Mesodermal cell (in vitro differentiated cells): ENCODE measurements at regions not wholly inside any gene's neighbourhood (a gene's known extent, or its start where the extent isn't known, plus 50 kb on each side); places are given as distances from the start of the nearest gene placed in this dataset.
A peak's percentile ranks its signal among the peaks of the same experiment; 100 is the strongest.

ENCODE experiments used
- H3K27ac ChIP-seq: 2 replicates; pipeline ENCODE4 v1.7.0; 2013; ENCODE audit warnings: mild to moderate bottlenecking, low read depth, low read length, moderate library complexity; ENCODE audit not compliant: severe bottlenecking
- H3K36me3 ChIP-seq: 2 replicates; pipeline ENCODE4 v1.7.1; 2013; ENCODE audit warnings: mild to moderate bottlenecking, low read length, moderate library complexity; ENCODE audit not compliant: control insufficient read depth, insufficient read depth
- H3K4me1 ChIP-seq: one replicate; pipeline ENCODE4 v1.7.1; 2013; ENCODE audit warnings: mild to moderate bottlenecking, low read length; ENCODE audit not compliant: insufficient read depth, control insufficient read depth, poor library complexity, severe bottlenecking
- H3K4me3 ChIP-seq: 2 replicates; pipeline ENCODE4 v1.7.0; 2013; ENCODE audit warnings: low read length, control low read depth, mild to moderate bottlenecking; ENCODE audit not compliant: insufficient read depth, poor library complexity, severe bottlenecking; ENCODE audit errors: extremely low read depth
- H3K9me3 ChIP-seq: 2 replicates; pipeline ENCODE4 v1.7.1; 2013; ENCODE audit warnings: mild to moderate bottlenecking, low read length, moderate library complexity; ENCODE audit not compliant: control insufficient read depth
- WGBS, 2 experiments: methylation state at CpG; one replicate each; pipeline ENCODE4 v1.1.5; 2013; ENCODE audit warnings: missing lambda C conversion rate in 2 of 2; ENCODE audit not compliant: insufficient coverage in 2 of 2; 5-methylcytosine and 5-hydroxymethylcytosine counted together

DNA sequence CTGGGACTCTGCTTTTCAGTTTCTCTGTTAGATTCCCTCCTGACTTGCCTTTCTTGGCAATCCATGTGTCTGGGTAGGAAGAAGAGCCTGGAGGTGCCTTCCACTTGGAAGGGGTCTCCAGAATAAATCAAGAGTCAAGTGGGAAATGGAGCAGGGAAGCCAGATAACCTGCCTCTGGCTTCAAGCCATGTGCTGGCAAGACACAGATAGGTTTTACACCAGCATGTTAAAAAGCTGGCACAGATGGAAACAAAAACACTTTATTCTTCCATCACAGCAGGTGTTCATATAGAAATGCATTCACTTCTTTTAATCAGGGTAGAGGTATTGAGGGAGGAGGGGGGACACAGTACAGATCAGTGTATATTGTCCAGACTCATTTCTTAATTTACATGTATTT, 356.9 kb upstream of the RUNX1 start:
- Histone ChIP-seq H3K4me1 (peaks cover 6% of the 10 kb centered on the region), H3K4me3 (no peak overlapping the region), H3K9me3 (no peaks in the 10 kb centered on the region)

DNA sequence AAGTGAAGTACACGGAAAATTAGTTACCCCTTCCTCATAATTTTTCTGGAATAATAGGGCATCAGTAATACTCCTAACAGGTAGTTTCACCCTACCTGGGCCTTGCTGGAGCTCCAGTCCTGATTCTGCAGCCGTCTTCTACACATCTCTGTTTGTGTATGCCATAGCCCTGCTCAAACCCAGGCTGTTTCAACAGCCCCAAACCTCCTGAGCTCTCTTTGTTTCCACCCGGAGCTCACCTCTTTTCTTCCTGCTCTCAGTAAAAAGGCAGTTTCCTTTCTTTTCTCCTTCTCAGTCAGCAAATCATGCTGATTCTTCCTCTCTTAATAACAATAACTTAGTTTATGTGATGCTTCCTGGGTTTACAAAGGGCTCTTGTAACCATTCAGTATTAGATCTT, 355.1 kb upstream of the RUNX1 start:
- H3K36me3 ChIP-seq, result no peaks in the 10 kb centered on the region
- peaks cover 9% of the 10 kb centered on the region for H3K4me1 ChIP-seq
- WGBS, 2 experiments, result 63 to 68% methylated on average over 3 of the region's 3 CpGs
- H3K4me3 ChIP-seq, result no peak overlapping the region
- no peak overlapping the region for H3K27ac ChIP-seq
- H3K9me3 ChIP-seq, result no peaks in the 10 kb centered on the region

More for the DNA sequence above, 356.9 kb upstream of the RUNX1 start:
- H3K27ac ChIP-seq, result no peak overlapping the region
- H3K36me3 ChIP-seq, result no peaks in the 10 kb centered on the region

DNA sequence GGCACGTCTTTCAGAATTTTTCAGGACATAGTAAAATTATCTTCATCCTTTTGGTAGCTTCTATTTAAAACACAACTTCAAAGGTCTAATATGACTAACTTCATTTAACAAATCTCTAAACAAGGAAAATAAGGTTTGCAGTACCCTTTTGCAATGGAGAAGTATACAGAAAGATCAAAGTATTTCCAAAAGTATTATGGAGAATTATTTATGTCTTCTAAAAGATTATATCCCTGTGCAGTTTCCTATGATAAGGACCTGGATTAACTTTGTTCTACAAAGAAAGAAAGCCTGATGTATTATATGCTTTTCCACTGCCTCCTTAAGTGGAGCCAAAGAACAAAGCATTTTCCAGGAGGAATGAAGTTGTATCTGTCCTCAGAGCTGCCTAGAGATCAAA, 353.0 kb upstream of the RUNX1 start:
- Histone ChIP-seq H3K36me3 (no peaks in the 10 kb centered on the region), H3K27ac (no peak overlapping the region), H3K4me1 (peaks cover 16% of the 10 kb centered on the region), H3K9me3 (no peaks in the 10 kb centered on the region), H3K4me3 (no peak overlapping the region)
- WGBS, 2 experiments, result 100% methylated on average over 1 of the region's 1 CpG; no CpG with 5 or more reads in 1 of the 2 experiments

DNA sequence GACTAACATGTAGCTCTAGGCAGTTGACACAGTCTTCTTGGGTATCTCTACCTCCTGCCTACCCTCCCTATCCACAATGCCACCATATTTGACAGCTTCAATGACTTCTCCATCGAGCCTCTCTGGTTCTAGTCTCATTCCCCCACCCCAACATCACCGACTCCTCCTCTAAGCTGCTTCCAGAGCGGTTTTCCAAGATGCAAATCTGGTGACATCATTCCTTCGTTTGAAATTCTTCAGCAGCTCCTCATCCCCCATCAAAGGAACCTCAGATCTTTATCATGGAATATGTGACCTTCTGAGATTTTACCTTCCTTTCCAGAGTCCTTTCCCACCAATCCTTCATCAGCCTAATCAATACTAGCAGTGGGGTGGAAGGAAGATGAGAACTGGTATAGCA, 352.4 kb upstream of the RUNX1 start:
- peaks cover 16% of the 10 kb centered on the region for H3K4me1 ChIP-seq
- 67 to 70% methylated on average over 3 to 4 of the region's 4 CpGs for WGBS, 2 experiments
- no peak overlapping the region for H3K27ac ChIP-seq

DNA sequence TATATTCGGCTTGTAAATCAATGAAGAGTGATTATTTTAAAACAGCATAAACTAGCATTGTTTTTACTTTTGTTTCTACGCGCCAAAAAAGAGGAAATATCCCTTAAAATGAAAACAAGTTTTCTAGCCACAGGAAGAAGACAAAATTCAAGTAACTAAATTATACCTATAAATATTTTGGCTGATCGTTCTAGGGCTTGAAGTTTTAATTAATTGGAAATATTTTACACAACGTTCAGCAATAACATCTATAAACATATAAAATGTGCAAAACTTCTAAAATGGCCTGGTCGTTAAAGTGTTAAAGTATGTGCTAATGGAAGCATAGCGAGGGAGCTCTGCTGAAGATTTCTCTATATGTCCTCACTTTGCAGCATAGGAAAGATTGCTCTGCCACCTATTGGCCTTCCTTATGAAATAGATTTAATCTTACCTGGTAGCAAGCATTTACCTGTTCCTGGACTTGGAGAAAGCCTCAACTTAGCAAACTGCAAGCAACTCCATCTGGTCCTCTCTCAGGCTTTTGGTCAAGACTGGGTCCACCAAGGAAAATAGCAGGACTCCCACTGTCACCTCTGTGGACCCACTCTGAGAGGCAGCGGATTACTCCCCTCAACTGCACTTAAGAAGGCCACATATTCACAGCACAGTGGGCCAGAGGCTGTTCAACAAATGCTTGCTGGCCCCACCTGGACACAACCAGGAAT, 351.3 kb upstream of the RUNX1 start:
- no peak overlapping the region for H3K27ac ChIP-seq
- H3K4me1 ChIP-seq, result peaks cover 22% of the 10 kb centered on the region
- WGBS, 2 experiments, result 83 to 90% methylated on average over 1 of the region's 8 CpGs
- H3K36me3 ChIP-seq, result no peaks in the 10 kb centered on the region
- no peaks in the 10 kb centered on the region for H3K9me3 ChIP-seq
- no peak overlapping the region for H3K4me3 ChIP-seq

More for the DNA sequence above, 352.4 kb upstream of the RUNX1 start:
- Histone ChIP-seq H3K9me3 (no peaks in the 10 kb centered on the region), H3K36me3 (no peaks in the 10 kb centered on the region), H3K4me3 (no peak overlapping the region)

- peaks cover 22% of the 10 kb centered on the region for H3K4me1 ChIP-seq
Measured at GRCh38 chr21:35399706-35400105, 350.6 kb upstream of the RUNX1 start.

DNA sequence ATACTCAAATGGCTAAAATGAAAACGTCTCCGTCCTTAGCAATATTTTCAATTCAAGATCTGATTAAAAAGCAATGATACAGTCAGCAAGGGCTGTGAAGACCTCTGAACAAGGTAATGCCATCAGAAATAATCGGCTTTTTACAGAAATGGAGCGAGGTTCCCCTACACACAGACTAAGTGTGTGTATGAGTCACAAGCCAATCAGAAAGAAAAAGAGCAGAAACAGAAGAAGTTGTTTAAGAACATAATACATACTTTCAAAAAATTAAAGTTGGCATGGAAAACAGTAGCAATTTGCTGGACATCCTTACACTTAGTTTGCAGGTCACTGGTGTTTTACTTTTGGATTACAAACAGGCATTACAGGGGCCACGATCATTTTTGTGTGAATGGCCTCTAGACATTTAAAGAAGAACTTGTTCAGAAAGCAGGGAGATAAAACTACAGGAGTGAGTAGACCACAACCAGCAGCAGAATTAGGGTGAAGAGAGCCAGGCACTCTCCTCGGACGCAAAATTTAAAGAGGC, 350.0 kb upstream of the RUNX1 start:
- peaks cover 22% of the 10 kb centered on the region for H3K4me1 ChIP-seq
- WGBS, 2 experiments, result 81 to 83% methylated on average over 2 to 3 of the region's 7 CpGs
- no peaks in the 10 kb centered on the region for H3K36me3 ChIP-seq
- H3K9me3 ChIP-seq, result no peaks in the 10 kb centered on the region
- H3K27ac ChIP-seq, result peak overlapping the region; percentile 16
- H3K4me3 ChIP-seq, result no peak overlapping the region

More at GRCh38 chr21:35399706-35400105, 350.6 kb upstream of the RUNX1 start:
- Histone ChIP-seq H3K27ac (no peak overlapping the region), H3K4me3 (no peak overlapping the region), H3K9me3 (no peaks in the 10 kb centered on the region), H3K36me3 (no peaks in the 10 kb centered on the region)
- WGBS, 2 experiments, result 82% methylated on average over 4 of the region's 5 CpGs; no CpG with 5 or more reads in 1 of the 2 experiments

- H3K4me1 ChIP-seq, result peaks cover 22% of the 10 kb centered on the region
- H3K27ac ChIP-seq, result peak overlapping the region; percentile 16
- H3K9me3 ChIP-seq, result no peaks in the 10 kb centered on the region
- no peaks in the 10 kb centered on the region for H3K36me3 ChIP-seq
- no peak overlapping the region for H3K4me3 ChIP-seq
Measured at GRCh38 chr21:35398346-35398982, 349.4 kb upstream of the RUNX1 start.

DNA sequence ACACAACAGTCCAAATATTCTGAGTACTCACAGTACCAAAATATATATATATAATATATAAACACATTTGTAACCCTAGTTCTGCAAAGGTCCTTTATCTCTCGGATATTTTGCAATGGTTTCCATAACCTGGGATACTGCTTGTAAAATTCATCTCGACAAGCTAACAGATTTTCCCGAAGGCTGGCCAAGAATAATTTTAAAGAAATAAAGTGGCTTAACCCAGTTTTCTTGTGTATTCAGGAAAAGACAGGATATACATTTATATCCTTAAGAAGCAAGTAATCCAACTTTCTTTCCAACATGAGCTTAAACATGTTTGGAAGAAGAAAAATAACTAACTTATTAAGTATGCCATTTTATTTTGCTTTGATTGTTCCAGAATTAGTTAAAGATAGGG, 348.7 kb upstream of the RUNX1 start:
- H3K4me1 ChIP-seq, result peaks cover 22% of the 10 kb centered on the region
- no peaks in the 10 kb centered on the region for H3K9me3 ChIP-seq
- WGBS, 2 experiments, result 100% methylated on average over 2 of the region's 3 CpGs; no CpG with 5 or more reads in 1 of the 2 experiments
- no peaks in the 10 kb centered on the region for H3K36me3 ChIP-seq
- no peak overlapping the region for H3K27ac ChIP-seq
- no peak overlapping the region for H3K4me3 ChIP-seq

DNA sequence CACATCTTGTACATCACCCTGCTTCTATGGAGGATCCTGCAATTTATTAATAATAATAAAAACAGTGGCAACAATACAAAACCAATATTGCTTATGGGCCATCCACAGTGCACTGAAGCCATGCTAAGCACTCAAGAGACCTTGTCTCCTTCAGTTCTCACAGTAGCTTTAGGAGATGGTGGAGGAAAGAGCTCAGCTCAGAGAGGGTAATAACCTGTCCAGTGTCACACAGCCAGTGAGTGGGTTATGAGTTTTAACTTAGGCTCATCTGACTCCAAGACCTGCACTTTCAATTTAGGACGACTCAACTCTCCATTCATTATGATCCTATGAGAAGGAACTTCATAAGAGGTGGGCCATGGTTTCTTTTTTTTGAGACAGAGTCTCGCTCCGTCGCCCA, 347.6 kb upstream of the RUNX1 start:
- Histone ChIP-seq H3K4me3 (no peak overlapping the region), H3K4me1 (peaks cover 20% of the 10 kb centered on the region), H3K27ac (no peak overlapping the region), H3K36me3 (no peaks in the 10 kb centered on the region), H3K9me3 (no peaks in the 10 kb centered on the region)
- 83% methylated on average over 1 of the region's 4 CpGs; no CpG with 5 or more reads in 1 of the 2 experiments for WGBS, 2 experiments

- Histone ChIP-seq H3K4me1 (peaks cover 16% of the 10 kb centered on the region), H3K4me3 (no peak overlapping the region), H3K36me3 (no peaks in the 10 kb centered on the region), H3K27ac (no peak overlapping the region), H3K9me3 (no peaks in the 10 kb centered on the region)
- 100% methylated on average over 1 of the region's 1 CpG for WGBS, 2 experiments
Measured at GRCh38 chr21:35395728-35396127, 346.6 kb upstream of the RUNX1 start.
